ENCODE measurements at regions not wholly inside any gene's neighbourhood (a gene's known extent, or its start where the extent isn't known, plus 50 kb on each side); places are given as distances from the start of the nearest gene placed in this dataset.

- Mint-ChIP-seq H3K36me3 (no peaks in the 10 kb centered on the region), H3K9me3 (no peaks in the 10 kb centered on the region), H3K4me1 (no peaks in the 10 kb centered on the region), H3K27ac (no peak overlapping the region), H3K4me3 (no peak overlapping the region)
- DNase-seq (ENCODE audit: low spot score in 2 of 2) (no peak), ATAC-seq (no peak)
Observed at GRCh38 chr7:25926891-25927625, 224.9 kb upstream of the NFE2L3 start.

DNA sequence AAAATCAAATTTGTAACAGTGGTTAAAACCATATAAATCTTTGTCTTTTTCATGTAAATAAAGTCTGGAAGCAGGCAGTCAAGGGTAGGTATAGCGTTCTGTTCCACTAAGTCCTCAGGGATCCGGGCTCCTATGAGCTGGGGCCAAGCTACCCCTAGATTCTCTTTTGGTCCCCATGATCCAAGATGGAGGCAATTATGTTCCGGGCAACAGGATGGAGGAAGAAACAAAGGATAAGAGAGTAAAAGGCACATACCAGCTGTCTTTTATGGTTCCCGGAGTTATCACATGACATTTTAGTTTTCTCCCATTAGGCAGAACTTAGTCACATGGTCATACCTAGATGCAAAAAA, 224.4 kb upstream of the NFE2L3 start:
- no peak overlapping the region for H3K27ac Mint-ChIP-seq
- ATAC-seq (no peak), DNase-seq (ENCODE audit: low spot score in 2 of 2) (no peak)
- no peaks in the 10 kb centered on the region for H3K4me1 Mint-ChIP-seq
- H3K4me3 Mint-ChIP-seq, result no peak overlapping the region
- H3K36me3 Mint-ChIP-seq, result no peaks in the 10 kb centered on the region
- H3K9me3 Mint-ChIP-seq, result no peaks in the 10 kb centered on the region

GRCh38 chr7:25928549-25929330, 223.3 kb upstream of the NFE2L3 start:
- ATAC-seq, result no peak
- DNase-seq (ENCODE audit: low spot score in 2 of 2), result no peak
- H3K4me3 Mint-ChIP-seq, result no peak overlapping the region
- peaks cover 9% of the 10 kb centered on the region for H3K9me3 Mint-ChIP-seq
- H3K36me3 Mint-ChIP-seq, result no peaks in the 10 kb centered on the region
- H3K4me1 Mint-ChIP-seq, result no peaks in the 10 kb centered on the region
- no peak overlapping the region for H3K27ac Mint-ChIP-seq

DNA sequence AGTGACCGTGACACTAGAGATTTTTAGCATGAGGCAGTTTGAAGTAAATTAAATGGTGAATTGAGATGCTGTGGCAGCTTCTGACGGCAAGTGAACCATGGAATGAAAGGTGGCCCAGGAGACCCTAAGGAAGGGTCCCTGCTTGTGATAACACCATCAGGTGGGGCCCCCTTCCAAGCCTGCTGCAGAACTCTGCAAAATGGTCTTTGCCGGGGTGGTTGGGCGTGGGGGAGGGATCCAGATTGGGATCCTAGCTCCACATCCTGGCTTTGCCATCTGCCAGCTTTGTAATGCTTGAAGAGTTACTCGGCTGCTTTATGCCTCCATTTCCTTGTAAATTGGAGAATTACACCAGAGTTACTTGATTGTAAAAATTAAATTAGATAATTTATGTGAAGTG, 222.6 kb upstream of the NFE2L3 start:
- no peak for DNase-seq (ENCODE audit: low spot score in 2 of 2)
- ATAC-seq, result no peak
- no peak overlapping the region for H3K27ac Mint-ChIP-seq
- H3K4me3 Mint-ChIP-seq, result no peak overlapping the region
- H3K4me1 Mint-ChIP-seq, result no peaks in the 10 kb centered on the region
- H3K9me3 Mint-ChIP-seq, result peaks cover 16% of the 10 kb centered on the region
- H3K36me3 Mint-ChIP-seq, result no peaks in the 10 kb centered on the region

DNA sequence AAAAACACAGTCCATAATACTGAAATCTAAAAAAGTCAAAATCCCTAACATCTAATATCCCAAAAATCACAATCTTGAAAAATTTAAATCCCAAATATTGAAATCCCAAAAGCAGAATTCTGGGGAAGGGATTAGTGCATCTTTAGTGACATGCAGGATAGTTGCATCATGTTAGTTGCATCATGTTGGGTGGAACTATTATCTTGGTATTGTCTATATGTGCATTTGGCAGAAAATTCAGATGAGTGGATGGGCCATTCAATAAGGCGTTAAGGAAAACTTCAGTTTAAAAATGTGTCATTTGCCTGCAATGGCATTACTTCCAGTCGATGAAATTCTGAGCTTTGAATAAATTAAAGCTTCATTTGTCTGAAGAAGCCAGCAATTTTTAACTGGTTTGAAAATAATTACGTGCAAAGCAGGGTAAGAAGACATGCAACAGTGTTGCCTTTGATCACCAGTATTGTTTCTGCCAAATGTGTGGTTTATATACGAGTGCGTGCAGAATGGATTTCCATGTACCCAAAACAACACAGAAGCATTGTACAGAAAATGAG, 221.4 kb upstream of the NFE2L3 start:
- Mint-ChIP-seq H3K36me3 (no peaks in the 10 kb centered on the region), H3K4me3 (no peak overlapping the region), H3K9me3 (peaks cover 24% of the 10 kb centered on the region), H3K4me1 (no peaks in the 10 kb centered on the region), H3K27ac (no peak overlapping the region)
- ATAC-seq, result no peak
- no peak for DNase-seq (ENCODE audit: low spot score in 2 of 2)

DNA sequence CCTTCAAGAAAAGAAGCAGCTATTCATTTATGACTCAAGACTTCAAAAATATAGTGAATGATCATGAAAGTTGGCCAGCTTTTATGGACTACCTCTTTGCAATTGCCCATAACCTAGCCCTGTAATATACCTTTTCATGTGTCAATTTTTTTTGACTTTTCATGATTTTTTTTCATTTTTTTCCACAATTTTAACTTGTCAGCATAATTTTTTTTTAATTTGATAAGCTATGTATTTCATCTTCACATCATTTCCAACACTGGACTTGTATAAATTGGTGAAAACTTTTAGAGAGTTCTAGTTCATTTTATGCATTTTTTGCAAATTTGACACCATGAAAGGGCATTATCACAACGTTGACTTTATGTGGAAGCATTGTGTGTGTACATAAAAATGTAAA, 220.8 kb upstream of the NFE2L3 start:
- ATAC-seq (no peak), DNase-seq (ENCODE audit: low spot score in 2 of 2) (no peak)
- Mint-ChIP-seq H3K36me3 (no peaks in the 10 kb centered on the region), H3K27ac (no peak overlapping the region), H3K9me3 (peaks cover 24% of the 10 kb centered on the region), H3K4me3 (no peak overlapping the region), H3K4me1 (no peaks in the 10 kb centered on the region)

DNA sequence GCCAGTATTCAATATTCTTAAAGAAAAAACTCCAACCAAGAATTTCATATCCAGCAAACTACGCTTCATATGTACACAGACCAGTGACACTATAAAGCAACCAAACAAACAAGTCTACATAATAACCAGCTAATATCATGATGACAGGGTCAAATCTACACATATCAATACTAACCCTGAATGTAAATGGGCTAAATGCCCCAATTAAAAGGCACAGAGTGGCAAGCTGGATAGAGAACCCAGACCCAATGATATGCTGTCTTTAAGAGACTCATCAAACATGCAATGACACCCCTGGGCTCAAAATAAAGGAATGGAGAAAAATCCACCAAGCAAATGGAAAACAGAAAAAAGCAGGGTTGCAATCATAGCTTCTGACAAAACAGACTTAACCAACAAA, 218.1 kb upstream of the NFE2L3 start:
- H3K27ac Mint-ChIP-seq, result no peak overlapping the region
- no peak for DNase-seq (ENCODE audit: low spot score in 2 of 2)
- no peaks in the 10 kb centered on the region for H3K36me3 Mint-ChIP-seq
- H3K4me3 Mint-ChIP-seq, result no peak overlapping the region
- peaks cover 24% of the 10 kb centered on the region for H3K9me3 Mint-ChIP-seq
- no peaks in the 10 kb centered on the region for H3K4me1 Mint-ChIP-seq
- ATAC-seq, result no peak

- ATAC-seq (peak; percentile 80), DNase-seq (ENCODE audit: low spot score in 2 of 2) (no peak)
- Mint-ChIP-seq H3K4me3 (peak overlapping the region; percentile 44), H3K27ac (peak overlapping the region; percentile 7), H3K9me3 (peaks cover under 1% of the 10 kb centered on the region), H3K36me3 (no peaks in the 10 kb centered on the region), H3K4me1 (peaks cover 13% of the 10 kb centered on the region)
Observed at GRCh38 chr7:25940086-25940906, 211.7 kb upstream of the NFE2L3 start.

DNA sequence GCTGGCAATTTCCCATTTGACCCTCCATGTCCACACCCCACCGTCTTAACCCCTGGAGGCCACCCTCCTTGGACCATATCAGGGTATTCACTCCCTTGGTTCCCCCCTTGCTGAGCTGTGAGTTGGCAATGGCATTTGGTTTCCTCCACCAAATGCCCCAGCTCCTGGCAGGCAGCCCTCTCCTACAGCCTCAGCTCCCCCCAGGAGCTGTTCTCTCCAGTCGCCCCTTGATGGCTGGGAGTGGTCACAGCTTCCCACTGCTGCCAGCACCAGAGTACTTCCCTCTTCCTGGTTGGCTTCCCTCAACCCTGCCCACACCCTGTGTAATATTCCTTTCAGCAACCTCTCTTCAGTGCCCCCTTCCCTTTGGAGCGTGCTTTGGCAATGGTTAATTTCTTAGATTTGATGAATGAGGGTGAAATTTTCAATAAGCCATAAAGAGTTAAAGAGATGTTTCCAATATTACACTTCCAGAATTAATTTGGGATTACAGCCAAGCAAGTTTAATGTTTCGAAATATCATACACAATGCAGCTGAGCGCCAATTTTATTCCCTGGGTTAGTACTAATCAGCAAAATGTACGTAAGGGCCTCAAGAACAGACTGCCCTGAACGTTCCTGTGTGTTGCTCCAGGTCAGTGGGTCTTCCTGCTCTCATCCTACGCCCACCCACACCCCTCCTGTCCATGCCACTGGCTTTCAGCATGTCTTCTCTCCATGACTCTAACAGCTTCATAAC, 207.1 kb upstream of the NFE2L3 start:
- no peak for DNase-seq (ENCODE audit: low spot score in 2 of 2)
- H3K36me3 Mint-ChIP-seq, result no peaks in the 10 kb centered on the region

DNA sequence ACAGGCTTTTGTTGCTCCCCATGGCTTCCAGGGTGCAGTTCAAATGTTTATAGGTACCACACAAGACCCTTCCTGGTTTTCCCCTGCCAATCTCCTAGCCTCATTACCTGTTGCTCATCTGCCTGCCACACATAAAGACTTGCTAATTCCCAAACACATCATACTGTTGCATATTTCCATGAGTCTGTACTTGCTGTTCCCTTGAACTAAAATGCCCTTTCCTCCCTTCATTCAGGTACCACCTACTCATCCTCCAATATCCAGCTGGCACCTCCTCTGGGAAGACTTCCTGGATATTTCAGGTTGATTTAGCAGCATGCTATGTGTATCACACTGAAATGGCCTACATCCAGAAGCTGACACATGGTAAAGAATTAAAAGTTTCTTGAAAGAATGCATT, 206.4 kb upstream of the NFE2L3 start:
- H3K9me3 Mint-ChIP-seq, result no peaks in the 10 kb centered on the region
- no peak overlapping the region for H3K27ac Mint-ChIP-seq
- no peak overlapping the region for H3K4me3 Mint-ChIP-seq
- peaks cover 20% of the 10 kb centered on the region for H3K4me1 Mint-ChIP-seq
- ATAC-seq (no peak), DNase-seq (ENCODE audit: low spot score in 2 of 2) (no peak)
- no peaks in the 10 kb centered on the region for H3K36me3 Mint-ChIP-seq

More for the DNA sequence above, 207.1 kb upstream of the NFE2L3 start:
- no peak for ATAC-seq
- Mint-ChIP-seq H3K27ac (no peak overlapping the region), H3K9me3 (no peaks in the 10 kb centered on the region), H3K4me3 (no peak overlapping the region), H3K4me1 (peaks cover 20% of the 10 kb centered on the region)

DNA sequence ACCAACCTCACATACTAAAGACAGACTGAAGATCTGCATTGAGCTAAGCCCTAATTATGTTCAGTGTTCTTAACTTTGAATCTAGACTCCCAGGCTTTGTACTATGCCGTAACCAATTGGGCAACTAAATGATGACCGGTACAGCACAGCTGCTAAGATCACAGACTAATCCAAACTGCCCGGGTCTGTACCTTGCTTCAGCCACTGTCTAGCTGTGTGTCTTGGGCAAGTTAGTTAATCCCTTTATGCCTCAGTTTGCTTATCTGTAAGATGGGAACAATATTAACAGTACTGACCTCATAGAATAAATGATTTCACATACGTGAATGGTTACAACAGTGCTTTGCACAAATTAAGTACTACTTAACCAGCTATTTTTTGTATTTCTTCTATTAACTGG, 205.8 kb upstream of the NFE2L3 start:
- no peak overlapping the region for H3K27ac Mint-ChIP-seq
- H3K9me3 Mint-ChIP-seq, result no peaks in the 10 kb centered on the region
- ATAC-seq (no peak), DNase-seq (ENCODE audit: low spot score in 2 of 2) (no peak)
- no peaks in the 10 kb centered on the region for H3K36me3 Mint-ChIP-seq
- no peak overlapping the region for H3K4me3 Mint-ChIP-seq
- H3K4me1 Mint-ChIP-seq, result peaks cover 20% of the 10 kb centered on the region

GRCh38 chr7:25947669-25948516, 204.1 kb upstream of the NFE2L3 start:
- no peak for DNase-seq (ENCODE audit: low spot score in 2 of 2)
- H3K4me1 Mint-ChIP-seq, result peaks cover 21% of the 10 kb centered on the region
- no peak overlapping the region for H3K27ac Mint-ChIP-seq
- no peak for ATAC-seq
- no peaks in the 10 kb centered on the region for H3K36me3 Mint-ChIP-seq
- H3K9me3 Mint-ChIP-seq, result no peaks in the 10 kb centered on the region
- no peak overlapping the region for H3K4me3 Mint-ChIP-seq

GRCh38 chr7:25949736-25950487, 202.1 kb upstream of the NFE2L3 start:
- DNase-seq (ENCODE audit: low spot score in 2 of 2) (no peak), ATAC-seq (no peak)
- no peaks in the 10 kb centered on the region for H3K9me3 Mint-ChIP-seq
- H3K27ac Mint-ChIP-seq, result peak overlapping the region; percentile 80
- H3K4me1 Mint-ChIP-seq, result peaks cover 21% of the 10 kb centered on the region
- no peaks in the 10 kb centered on the region for H3K36me3 Mint-ChIP-seq
- peak overlapping the region; percentile 75 for H3K4me3 Mint-ChIP-seq
